ENCODE measurements at regions not wholly inside any gene's neighbourhood (a gene's known extent, or its start where the extent isn't known, plus 50 kb on each side); places are given as distances from the start of the nearest gene placed in this dataset.
A peak's percentile ranks its signal among the peaks of the same experiment; 100 is the strongest.
"Not testable (repeated sequence)": the region's sequence is repeated elsewhere in the genome, so short reads cannot be mapped to it uniquely, and the experiment has no call there.

- peak; percentile 62 for DNase-seq
These were observed 195.8 kb upstream of the ZNF184 start for GRCh38 chr6:27668442-27669294.

- no peak for DNase-seq
These were observed 194.9 kb upstream of the ZNF184 start for GRCh38 chr6:27667657-27668441.

- DNase-seq: no peak
These were observed 194.2 kb upstream of the ZNF184 start for GRCh38 chr6:27667016-27667656.

GRCh38 chr6:27662769-27663168 is 189.9 kb upstream of the ZNF184 start:
- no peak for DNase-seq

DNA sequence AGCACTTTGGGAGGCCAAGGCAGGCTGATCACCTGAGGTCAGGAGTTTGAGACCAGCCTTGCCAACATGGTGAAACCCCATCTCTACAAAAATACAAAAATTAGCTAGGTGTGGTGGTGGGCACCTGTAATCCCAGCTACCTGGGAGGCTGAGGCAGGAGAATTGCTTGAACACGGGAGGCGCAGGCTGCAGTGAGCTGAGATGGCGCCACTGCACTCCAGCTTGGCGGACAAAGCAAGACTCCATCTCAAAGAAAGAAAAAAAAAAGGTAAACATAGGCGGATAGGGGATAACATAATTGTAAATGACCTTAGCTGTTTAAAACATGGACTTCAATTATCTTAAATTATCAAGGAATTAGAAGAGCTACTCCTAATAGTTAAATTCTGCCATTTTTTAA is 189.3 kb upstream of the ZNF184 start:
- DNase-seq: not testable (repeated sequence)

- DNase-seq: not testable (repeated sequence)
These were observed 180.4 kb upstream of the ZNF184 start for GRCh38 chr6:27653143-27653825.

GRCh38 chr6:27651371-27651732 is 178.4 kb upstream of the ZNF184 start:
- no peak for DNase-seq

DNA sequence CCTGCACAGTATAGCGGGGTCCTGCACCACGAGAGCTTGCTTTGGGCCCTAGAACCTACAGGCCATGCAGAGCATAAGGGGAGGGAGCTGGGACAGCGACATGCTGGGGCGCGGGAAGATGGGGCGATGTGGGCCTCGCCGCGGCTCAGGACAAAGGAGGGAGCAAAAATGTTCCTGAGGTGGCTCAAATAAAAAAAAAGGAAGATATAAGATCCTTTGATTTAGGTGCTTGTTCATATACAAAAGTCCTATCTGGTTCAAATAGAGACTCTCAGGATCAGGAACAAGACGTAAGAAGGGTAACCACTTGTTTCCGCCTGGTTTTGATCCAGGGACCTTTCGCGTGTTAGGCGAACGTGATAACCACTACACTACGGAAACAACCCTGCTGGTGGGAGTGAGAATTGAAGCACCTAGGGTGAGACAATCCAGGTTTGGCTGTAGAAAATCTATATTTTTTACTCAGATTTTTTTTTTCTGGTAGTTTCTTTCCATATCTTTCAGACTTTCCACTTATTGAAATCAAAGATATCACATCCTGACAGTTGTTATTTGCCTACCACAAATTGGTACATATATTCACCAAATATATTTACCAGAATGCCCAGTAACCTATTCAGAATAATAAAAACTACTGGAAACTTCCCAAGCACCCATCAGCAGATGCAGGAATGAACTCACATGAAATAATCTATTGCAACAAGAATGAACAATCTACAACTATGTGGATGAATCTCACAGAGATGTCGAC is 177.9 kb upstream of the ZNF184 start:
- DNase-seq: peak; percentile 41

DNA sequence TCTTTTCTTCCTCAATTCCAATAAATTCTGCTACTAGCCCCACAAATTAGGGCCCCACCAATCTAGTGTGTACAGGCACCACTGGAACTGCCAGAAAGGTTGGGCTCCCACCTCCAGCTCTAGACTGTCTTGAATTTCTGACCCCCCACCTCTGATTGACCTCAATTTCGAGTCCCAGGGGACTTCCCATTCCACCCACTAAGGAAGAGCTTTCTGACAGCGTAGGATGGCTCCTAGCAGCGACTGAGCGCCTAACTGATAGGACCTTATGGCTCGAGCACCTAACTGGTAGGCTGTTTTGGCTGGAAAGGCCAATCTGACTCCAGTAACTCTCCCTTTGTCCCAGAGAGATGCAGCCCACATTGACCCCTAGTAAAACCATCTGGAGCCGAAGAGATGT is 171.6 kb upstream of the ZNF184 start:
- DNase-seq: no peak

- DNase-seq: no peak
These were observed 170.0 kb upstream of the ZNF184 start for GRCh38 chr6:27642744-27643456.

DNA sequence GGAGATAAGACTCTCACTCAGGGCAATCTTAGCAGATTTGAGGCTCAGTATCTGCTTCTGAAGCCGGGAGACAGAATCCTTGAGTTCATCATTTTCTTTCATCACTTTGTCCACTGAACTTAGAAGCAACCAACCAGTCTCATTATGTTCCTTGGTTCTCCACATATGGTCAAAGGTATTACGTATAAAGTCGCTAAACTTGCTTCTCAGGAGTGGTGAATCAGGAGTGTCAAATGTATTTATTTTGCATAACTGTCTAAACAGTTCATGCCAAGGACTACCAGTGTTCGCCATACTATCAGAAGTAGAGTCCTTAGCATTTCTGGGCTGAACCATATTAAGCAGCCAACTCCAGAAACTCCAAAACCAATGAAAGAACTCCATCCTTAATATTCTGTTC is 163.0 kb upstream of the ZNF184 start:
- DNase-seq: not testable (repeated sequence)

GRCh38 chr6:27633221-27633688 is 160.3 kb upstream of the ZNF184 start:
- not testable (repeated sequence) for DNase-seq

DNA sequence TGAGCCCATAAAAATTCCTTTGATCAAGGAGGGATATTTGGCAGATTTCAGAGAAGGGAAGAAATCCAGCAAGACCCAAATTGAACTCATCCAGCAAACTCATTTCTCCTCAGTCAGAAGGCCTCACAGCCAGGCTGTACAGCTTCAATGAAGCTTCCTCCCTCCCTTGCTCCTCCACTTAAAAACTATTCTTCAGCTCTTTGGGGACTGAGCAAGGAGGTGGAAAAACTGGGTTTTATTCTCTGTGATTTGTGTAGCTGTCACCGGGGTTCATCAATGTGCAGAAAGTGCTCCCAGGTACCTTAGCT is 158.7 kb upstream of the ZNF184 start:
- DNase-seq: no peak

- DNase-seq: peak; percentile 52
These were observed 158.1 kb upstream of the ZNF184 start for GRCh38 chr6:27630727-27631608.

DNA sequence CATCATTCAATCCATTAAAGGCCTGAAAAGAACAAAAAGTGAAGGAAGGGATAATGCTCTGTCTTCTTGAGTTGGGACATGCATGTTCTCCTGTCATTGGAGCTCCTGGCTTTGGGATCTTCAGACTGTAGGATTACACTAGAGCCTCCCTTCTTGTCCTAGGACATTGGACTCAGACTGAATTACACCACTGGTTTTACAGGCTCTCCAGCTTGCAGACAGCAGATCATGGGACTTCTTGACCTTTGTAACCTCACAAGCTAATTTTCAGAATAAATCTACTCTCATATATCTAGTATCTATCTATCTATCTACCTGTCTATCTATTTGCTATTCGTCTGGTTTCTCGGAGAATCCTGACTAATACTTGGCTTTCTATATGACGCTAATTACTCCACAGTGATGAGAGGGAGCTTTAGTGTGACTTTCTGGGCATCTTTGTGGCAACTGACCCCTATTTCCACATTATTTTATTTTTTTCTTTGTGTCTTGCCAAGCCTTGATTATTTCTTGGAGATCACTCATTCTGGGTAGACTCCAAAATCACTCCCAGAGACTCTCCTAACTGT is 151.9 kb upstream of the ZNF184 start:
- no peak for DNase-seq

- no peak for DNase-seq
These were observed 150.2 kb upstream of the ZNF184 start for GRCh38 chr6:27623103-27623502.

- DNase-seq: no peak
These were observed 146.5 kb upstream of the ZNF184 start for GRCh38 chr6:27619436-27619835.

- DNase-seq: no peak
These were observed 145.1 kb upstream of the ZNF184 start for GRCh38 chr6:27617700-27618689.
